IPS-18a (cell line): ENCODE measurements at regions not wholly inside any gene's neighbourhood (a gene's known extent, or its start where the extent isn't known, plus 50 kb on each side); places are given as distances from the start of the nearest gene placed in this dataset.
"Not testable (repeated sequence)": the region's sequence is repeated elsewhere in the genome, so short reads cannot be mapped to it uniquely, and the experiment has no call there.

Experiments
- H3K27ac ChIP-seq: one replicate; pipeline ENCODE4 v1.5.1; 2013; ENCODE audit warnings: low read length
- H3K27me3 ChIP-seq: one replicate; pipeline ENCODE4 v1.6.1; 2013; ENCODE audit warnings: mild to moderate bottlenecking, low read length; ENCODE audit not compliant: control insufficient read depth, insufficient read depth
- H3K36me3 ChIP-seq: one replicate; pipeline ENCODE4 v1.6.1; 2013; ENCODE audit warnings: low read depth, low read length; ENCODE audit not compliant: control insufficient read depth
- H3K4me1 ChIP-seq: one replicate; pipeline ENCODE4 v1.6.1; 2013; ENCODE audit warnings: low read depth, low read length; ENCODE audit not compliant: control insufficient read depth
- H3K4me3 ChIP-seq: one replicate; pipeline ENCODE4 v1.5.1; 2013; ENCODE audit warnings: low read length
- H3K9ac ChIP-seq: one replicate; pipeline ENCODE4 v1.6.1; 2013; ENCODE audit warnings: mild to moderate bottlenecking, low read length, moderate library complexity
- H3K9me3 ChIP-seq: one replicate; pipeline ENCODE4 v1.6.1; 2013; ENCODE audit warnings: low read depth, low read length; ENCODE audit not compliant: control insufficient read depth

DNA sequence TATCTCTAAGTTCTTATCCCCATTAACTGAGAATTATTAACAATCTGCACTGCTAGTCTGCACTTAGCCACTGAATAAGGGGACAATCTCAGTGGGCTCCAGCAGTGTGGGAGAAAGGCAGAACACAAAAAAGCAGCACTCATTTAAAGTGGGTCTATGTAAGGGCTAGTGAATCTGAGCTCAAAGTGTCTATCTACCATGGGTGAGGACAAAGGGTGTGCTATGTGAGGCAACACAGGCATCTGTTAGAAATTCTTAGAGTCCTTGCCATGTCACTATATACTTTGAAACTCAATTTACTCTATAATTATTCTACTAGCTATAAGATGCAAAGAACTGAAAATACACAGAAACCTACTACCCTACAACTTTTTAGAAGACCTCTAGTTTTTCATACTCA, 135.8 kb upstream of the TMEM168 start:
- H3K9me3 ChIP-seq, result no peaks in the 10 kb centered on the region
- H3K36me3 ChIP-seq, result no peaks in the 10 kb centered on the region
- H3K27me3 ChIP-seq, result no peaks in the 10 kb centered on the region
- no peak overlapping the region for H3K27ac ChIP-seq
- no peak overlapping the region for H3K4me3 ChIP-seq
- no peak overlapping the region for H3K9ac ChIP-seq
- H3K4me1 ChIP-seq, result peaks cover 4% of the 10 kb centered on the region

DNA sequence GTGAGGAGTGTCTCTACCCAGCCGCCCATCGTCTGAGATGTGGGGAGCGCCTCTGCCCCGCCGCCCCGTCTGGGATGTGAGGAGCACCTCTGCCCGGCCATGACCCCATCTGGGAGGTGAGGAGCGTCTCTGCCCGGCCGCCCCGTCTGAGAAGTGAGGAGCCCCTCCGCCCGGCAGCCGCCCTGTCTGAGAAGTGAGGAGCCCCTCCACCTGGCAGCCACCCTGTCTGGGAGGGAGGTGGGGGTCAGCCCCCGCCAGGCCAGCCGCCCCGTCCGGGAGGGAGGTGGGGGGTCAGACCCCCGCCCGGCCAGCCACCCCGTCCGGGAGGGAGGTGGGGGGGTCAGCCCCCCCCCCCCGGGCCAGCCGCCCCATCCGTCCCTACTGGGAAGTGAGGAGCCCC, 132.4 kb upstream of the TMEM168 start:
- not testable (repeated sequence) for H3K9ac ChIP-seq, H3K36me3 ChIP-seq, H3K27ac ChIP-seq, H3K27me3 ChIP-seq, H3K4me1 ChIP-seq, H3K9me3 ChIP-seq, H3K4me3 ChIP-seq

DNA sequence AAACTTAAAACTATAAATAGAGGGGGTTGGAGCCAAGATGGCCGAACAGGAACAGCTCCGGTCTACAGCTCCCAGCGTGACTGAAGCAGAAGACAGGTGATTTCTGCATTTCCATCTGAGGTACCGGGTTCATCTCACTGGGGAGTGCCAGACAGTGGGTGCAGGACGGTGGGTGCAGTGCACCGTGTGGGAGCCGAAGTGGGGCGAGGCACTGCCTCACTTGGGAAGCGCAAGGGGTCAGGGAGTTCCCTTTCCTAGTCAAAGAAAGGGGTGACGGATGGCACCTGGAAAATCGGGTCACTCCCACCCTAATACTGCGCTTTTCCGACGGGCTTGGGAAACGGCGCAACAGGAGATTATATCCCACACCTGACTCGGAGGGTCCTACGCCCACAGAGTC, 126.2 kb upstream of the TMEM168 start:
- not testable (repeated sequence) for H3K27ac ChIP-seq, H3K9ac ChIP-seq, H3K36me3 ChIP-seq, H3K27me3 ChIP-seq, H3K4me3 ChIP-seq, H3K4me1 ChIP-seq, H3K9me3 ChIP-seq

DNA sequence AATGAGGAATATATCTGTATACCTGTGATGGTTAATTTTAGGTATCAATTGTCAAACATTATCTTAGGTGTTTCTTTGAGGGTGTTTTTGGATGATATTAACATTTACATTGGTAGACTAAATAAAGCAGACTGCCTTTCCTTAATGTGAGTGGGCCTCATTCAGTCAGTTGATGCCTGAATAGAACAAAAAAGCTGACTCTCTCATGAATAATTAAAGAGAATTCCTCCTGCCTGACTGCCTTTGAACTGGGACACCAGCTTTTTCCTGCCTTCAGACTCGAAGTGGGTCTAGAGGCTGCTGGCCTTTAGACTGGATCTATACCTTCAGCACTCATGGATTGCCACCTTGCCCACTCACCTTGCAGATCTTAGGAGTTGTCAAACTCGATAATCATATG, 117.9 kb upstream of the TMEM168 start:
- Histone ChIP-seq H3K4me3 (no peak overlapping the region), H3K36me3 (no peaks in the 10 kb centered on the region), H3K27ac (no peak overlapping the region), H3K4me1 (peaks cover 3% of the 10 kb centered on the region), H3K27me3 (no peaks in the 10 kb centered on the region), H3K9me3 (no peaks in the 10 kb centered on the region), H3K9ac (no peak overlapping the region)

DNA sequence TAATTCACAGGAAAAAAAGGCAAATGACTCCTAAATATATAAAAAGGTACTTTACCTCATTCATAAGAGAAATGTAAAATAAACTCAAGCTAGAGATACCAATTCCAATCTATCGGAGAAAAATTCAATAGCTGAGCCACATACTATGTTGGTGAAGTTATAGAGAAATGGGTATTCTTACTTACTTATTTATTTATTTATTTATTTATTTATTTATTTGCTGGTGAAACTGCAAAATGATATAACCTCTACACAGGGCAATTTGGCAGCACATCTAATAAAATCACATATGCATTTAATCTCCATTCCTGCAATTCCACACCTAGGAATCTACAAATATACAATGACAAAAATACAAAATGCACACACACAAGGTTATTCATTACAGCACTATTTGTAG, 117.5 kb upstream of the TMEM168 start:
- Histone ChIP-seq H3K9me3 (no peaks in the 10 kb centered on the region), H3K4me1 (peaks cover 3% of the 10 kb centered on the region), H3K27me3 (no peaks in the 10 kb centered on the region), H3K9ac (no peak overlapping the region), H3K27ac (no peak overlapping the region), H3K36me3 (no peaks in the 10 kb centered on the region), H3K4me3 (no peak overlapping the region)

DNA sequence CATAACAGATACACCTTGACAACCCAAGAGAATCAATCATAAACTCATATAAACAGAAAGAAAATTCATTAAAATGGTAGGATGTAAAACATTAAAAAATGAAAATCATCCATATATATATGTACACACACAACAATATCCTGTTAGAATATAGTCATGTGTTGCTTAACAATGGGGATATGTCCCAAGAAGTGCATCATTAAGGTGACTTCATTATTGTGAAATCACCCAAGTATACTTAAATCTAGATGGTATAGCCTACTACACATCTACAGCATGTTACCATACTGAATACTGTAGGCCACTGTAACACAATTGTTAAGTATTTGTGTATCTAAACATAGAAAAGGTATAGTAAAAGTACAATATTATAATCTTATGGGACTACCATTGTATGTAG, 115.8 kb upstream of the TMEM168 start:
- Histone ChIP-seq H3K36me3 (no peaks in the 10 kb centered on the region), H3K9ac (no peak overlapping the region), H3K4me1 (peaks cover 3% of the 10 kb centered on the region), H3K27ac (no peak overlapping the region), H3K9me3 (peaks cover 4% of the 10 kb centered on the region), H3K4me3 (no peak overlapping the region), H3K27me3 (no peaks in the 10 kb centered on the region)

DNA sequence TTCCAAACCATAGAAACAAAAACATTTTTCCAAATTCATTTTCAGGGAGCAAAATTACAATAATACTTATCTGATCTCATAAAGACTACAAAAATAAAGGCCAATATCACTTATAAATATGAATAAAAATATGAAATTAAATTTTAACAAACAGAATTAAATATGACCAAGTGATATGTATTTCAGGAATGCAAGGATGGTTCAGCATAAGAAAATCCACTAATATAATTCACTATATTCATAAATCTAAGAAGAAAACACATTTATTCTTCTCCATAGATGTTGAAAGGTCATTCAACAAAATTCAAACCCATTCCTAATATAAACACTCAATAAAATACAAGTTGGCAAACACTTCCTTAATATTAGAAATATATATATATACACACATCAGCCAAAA, 115.2 kb upstream of the TMEM168 start:
- peaks cover 3% of the 10 kb centered on the region for H3K4me1 ChIP-seq
- no peak overlapping the region for H3K4me3 ChIP-seq
- no peaks in the 10 kb centered on the region for H3K36me3 ChIP-seq
- peaks cover 9% of the 10 kb centered on the region for H3K9me3 ChIP-seq
- H3K27ac ChIP-seq, result no peak overlapping the region
- H3K9ac ChIP-seq, result no peak overlapping the region
- H3K27me3 ChIP-seq, result no peaks in the 10 kb centered on the region

DNA sequence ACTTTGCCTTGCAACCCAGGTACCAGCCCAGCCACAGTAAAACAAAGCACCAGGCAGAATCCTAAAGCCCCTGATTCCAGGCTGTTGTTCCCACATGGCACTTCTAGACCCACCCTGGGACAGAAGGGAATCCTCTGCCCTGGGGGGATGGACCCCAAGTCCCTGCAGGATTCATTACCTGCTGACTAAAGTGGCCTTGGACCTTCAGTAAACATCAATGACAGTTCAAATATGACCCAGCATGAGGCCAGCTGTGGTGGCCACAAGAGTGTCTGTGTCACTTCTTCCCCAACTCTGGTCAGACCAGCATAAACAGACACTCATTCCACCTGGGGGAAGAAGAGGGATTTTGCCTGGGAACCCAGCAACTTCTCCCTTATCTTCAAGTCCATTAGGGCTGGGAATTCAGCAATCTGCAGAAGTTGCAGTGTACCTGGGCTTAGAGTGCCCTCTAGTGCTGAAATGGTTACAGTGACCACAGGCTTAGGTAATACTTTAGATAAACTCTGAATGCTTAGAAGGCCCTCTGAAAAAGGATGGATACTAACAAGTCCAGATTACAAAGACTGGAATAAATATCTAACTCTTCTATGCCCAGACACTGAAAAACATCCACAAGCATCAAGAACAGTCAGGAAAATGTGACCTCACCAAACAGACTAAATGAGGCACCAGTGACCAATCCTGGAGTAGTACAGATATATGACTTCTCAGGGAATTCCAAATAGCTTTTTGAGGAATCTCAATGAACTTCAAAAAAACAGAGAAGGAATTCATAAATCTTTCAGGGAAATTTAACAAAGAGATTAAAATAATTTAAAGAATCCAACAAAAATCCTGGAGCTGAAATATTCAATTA, 108.5 kb upstream of the TMEM168 start:
- no peak overlapping the region for H3K27ac ChIP-seq
- no peaks in the 10 kb centered on the region for H3K27me3 ChIP-seq
- H3K36me3 ChIP-seq, result no peaks in the 10 kb centered on the region
- H3K4me1 ChIP-seq, result no peaks in the 10 kb centered on the region
- no peak overlapping the region for H3K4me3 ChIP-seq
- peaks cover 11% of the 10 kb centered on the region for H3K9me3 ChIP-seq
- no peak overlapping the region for H3K9ac ChIP-seq

DNA sequence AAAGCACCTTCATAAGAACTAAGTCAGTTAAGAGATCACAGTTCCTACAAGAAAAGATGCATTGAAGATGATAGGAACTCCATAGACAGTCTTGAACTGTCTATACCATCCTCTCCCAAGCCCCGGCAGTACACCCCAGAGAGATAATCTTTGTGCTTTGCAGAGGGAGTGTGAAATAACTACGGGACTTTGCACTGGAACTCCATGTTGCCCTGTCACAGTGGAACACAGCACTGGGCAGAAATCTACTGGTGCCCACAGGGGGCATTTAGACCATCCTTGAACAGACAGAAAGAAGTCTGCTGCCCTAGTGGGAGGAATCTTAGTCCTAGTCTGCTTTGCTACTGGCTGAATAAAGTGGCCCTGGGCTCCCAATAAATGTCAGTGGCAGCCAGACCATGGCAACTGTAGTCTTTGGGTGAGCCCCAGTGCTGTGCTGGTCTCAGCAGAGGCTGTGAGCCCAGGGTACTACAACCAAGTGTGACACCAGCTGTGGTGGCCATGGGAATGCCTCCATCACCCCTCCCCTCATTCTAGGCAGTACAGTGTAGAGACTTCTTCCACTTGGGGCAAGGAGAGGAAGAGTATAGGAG, 107.7 kb upstream of the TMEM168 start:
- Histone ChIP-seq H3K4me3 (no peak overlapping the region), H3K9me3 (peaks cover 11% of the 10 kb centered on the region), H3K27ac (no peak overlapping the region), H3K4me1 (no peaks in the 10 kb centered on the region), H3K36me3 (peaks cover 4% of the 10 kb centered on the region), H3K9ac (no peak overlapping the region), H3K27me3 (no peaks in the 10 kb centered on the region)

DNA sequence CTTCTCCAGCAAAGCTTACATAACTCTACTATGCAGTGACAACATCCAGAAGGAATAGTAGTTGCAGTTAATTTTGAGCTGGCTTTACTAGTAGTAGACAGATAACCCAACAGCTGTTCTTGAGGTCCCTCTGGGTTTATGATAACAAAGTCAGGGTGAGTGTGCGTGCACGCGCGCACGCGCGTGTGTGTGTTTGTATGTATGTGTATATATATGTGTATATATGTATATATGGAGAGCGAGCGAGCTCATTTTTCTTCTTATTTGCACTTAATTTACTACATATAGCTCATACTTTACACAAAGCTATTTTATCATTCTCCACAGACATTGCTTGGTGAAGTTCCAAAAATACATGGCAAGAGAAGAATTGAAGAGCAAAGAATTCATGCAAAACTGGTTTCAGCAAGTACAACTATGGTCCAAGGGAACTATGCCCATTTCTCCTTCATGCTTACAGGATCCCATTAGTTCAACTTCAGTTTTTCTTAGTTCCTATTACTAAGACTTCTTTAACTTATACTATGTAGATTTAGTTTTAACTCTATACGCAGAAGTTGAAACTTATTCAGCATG, 105.9 kb upstream of the TMEM168 start:
- Histone ChIP-seq H3K27me3 (no peaks in the 10 kb centered on the region), H3K4me1 (no peaks in the 10 kb centered on the region), H3K36me3 (peaks cover 6% of the 10 kb centered on the region), H3K9ac (no peak overlapping the region), H3K27ac (no peak overlapping the region), H3K9me3 (peaks cover 9% of the 10 kb centered on the region), H3K4me3 (no peak overlapping the region)

DNA sequence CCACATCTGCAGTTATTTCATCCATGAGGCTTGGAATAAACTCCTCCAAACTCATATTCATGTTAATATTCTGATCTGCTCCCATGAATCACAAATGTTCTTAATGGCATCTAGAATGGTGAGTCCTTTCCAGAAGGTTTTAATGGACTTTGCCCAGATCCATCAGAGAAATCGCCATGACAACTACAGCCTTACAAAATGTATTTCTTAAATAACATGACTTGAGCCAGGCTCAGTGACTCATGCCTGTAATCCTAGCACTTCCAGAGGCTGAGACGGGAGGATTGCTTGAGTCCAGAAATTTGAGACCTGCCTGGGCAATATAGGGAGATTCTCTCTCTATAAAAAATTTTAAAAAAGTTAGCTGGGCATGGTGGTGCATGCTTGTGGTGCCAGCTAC, 102.1 kb upstream of the TMEM168 start:
- Histone ChIP-seq H3K27ac (no peak overlapping the region), H3K4me1 (peaks cover 4% of the 10 kb centered on the region), H3K4me3 (no peak overlapping the region), H3K27me3 (no peaks in the 10 kb centered on the region), H3K9me3 (no peaks in the 10 kb centered on the region), H3K9ac (no peak overlapping the region), H3K36me3 (peaks cover 6% of the 10 kb centered on the region)

DNA sequence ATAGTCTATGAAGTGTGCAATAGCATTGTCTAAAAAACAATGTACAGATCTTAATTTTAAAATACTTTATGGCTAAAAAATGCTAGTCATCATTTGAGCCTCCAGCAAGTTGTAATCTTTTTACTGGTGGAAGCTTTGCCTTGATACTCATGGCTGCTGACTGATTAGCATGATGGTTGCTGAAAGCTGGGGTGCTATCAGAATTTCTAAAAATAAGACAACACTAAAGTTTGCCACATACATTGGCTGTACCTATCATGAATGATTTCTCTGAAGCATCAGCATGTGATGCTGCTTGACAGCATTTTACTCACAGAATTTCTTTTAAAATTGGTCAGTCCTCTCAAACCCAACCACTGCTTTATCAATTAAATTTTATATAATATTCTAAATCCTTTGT, 101.5 kb upstream of the TMEM168 start:
- H3K36me3 ChIP-seq, result peaks cover 6% of the 10 kb centered on the region
- no peak overlapping the region for H3K4me3 ChIP-seq
- H3K27me3 ChIP-seq, result no peaks in the 10 kb centered on the region
- H3K9ac ChIP-seq, result no peak overlapping the region
- H3K4me1 ChIP-seq, result peaks cover 4% of the 10 kb centered on the region
- no peaks in the 10 kb centered on the region for H3K9me3 ChIP-seq
- no peak overlapping the region for H3K27ac ChIP-seq
